Gastroesophageal sphincter (tissue), 3 donors: ENCODE measurements at regions not wholly inside any gene's neighbourhood (a gene's known extent, or its start where the extent isn't known, plus 50 kb on each side); places are given as distances from the start of the nearest gene placed in this dataset.

ENCODE experiments used
- EP300 ChIP-seq: sonication (generic); formaldehyde crosslinking; IDR thresholded peaks from one replicate; pipeline ENCODE4 v1.6.1; 2017; ENCODE audit warnings: antibody characterized with exemption, mild to moderate bottlenecking
- POLR2AphosphoS5 ChIP-seq: sonication (generic); formaldehyde crosslinking; IDR thresholded peaks from one replicate; pipeline ENCODE4 v1.6.1; 2017; ENCODE audit warnings: antibody characterized with exemption
- TF ChIP-seq, protein P1 (sequence below), 4 experiments: fragments of 200-600 bp in 2 of 4; fragments of 450-650 bp in 2 of 4; sonication (generic) in 1 of 4; IDR thresholded peaks; one replicate each; pipeline ENCODE4 v1.5.1; 2017 to 2019; ENCODE audit warnings: antibody characterized with exemption in 4 of 4, mild to moderate bottlenecking in 2 of 4, moderate library complexity in 2 of 4

GRCh38 chr6:159541296-159541695 lies 151.7 kb downstream of the SOD2 start:
- TF ChIP-seq, protein P1, sequence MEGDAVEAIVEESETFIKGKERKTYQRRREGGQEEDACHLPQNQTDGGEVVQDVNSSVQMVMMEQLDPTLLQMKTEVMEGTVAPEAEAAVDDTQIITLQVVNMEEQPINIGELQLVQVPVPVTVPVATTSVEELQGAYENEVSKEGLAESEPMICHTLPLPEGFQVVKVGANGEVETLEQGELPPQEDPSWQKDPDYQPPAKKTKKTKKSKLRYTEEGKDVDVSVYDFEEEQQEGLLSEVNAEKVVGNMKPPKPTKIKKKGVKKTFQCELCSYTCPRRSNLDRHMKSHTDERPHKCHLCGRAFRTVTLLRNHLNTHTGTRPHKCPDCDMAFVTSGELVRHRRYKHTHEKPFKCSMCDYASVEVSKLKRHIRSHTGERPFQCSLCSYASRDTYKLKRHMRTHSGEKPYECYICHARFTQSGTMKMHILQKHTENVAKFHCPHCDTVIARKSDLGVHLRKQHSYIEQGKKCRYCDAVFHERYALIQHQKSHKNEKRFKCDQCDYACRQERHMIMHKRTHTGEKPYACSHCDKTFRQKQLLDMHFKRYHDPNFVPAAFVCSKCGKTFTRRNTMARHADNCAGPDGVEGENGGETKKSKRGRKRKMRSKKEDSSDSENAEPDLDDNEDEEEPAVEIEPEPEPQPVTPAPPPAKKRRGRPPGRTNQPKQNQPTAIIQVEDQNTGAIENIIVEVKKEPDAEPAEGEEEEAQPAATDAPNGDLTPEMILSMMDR (IDR thresholded peaks at IDR 0.05), result no peak
- TF ChIP-seq POLR2AphosphoS5, result no peak
- no peak for TF ChIP-seq EP300
